Neuronal stem cell (in vitro differentiated cells): ENCODE measurements at regions not wholly inside any gene's neighbourhood (a gene's known extent, or its start where the extent isn't known, plus 50 kb on each side); places are given as distances from the start of the nearest gene placed in this dataset.
A peak's percentile ranks its signal among the peaks of the same experiment; 100 is the strongest.

ENCODE experiments used
- DNase-seq: peaks from one replicate; pipeline ENCODE4 v3.0.0-alpha.2; 2013; ENCODE audit warnings: low spot score
- H2AFZ ChIP-seq: one replicate; pipeline ENCODE4 v1.6.1; 2013; ENCODE audit warnings: mild to moderate bottlenecking, low read length, inconsistent platforms
- H2AK5ac ChIP-seq: 2 replicates; pipeline ENCODE4 v1.6.1; 2013; ENCODE audit warnings: low read depth, mild to moderate bottlenecking, inconsistent platforms, low read length, moderate library complexity, mixed read lengths
- H2BK120ac ChIP-seq: 2 replicates; pipeline ENCODE4 v1.6.1; 2013; ENCODE audit warnings: low read depth, mild to moderate bottlenecking, inconsistent platforms, low read length, moderate library complexity, mixed read lengths
- H2BK12ac ChIP-seq: one replicate; pipeline ENCODE4 v1.6.1; 2013; ENCODE audit warnings: low read length, inconsistent platforms
- H2BK15ac ChIP-seq: 2 replicates; pipeline ENCODE4 v1.6.1; 2013; ENCODE audit warnings: mild to moderate bottlenecking, low read length, inconsistent platforms, mixed read lengths
- H2BK5ac ChIP-seq: one replicate; pipeline ENCODE4 v1.6.1; 2013; ENCODE audit warnings: inconsistent platforms, mild to moderate bottlenecking, low read length, moderate library complexity
- H3K14ac ChIP-seq: one replicate; pipeline ENCODE4 v1.6.1; 2013; ENCODE audit warnings: low read length, inconsistent platforms
- H3K18ac ChIP-seq: 2 replicates; pipeline ENCODE4 v1.6.1; 2013; ENCODE audit warnings: low read length, inconsistent platforms
- H3K23ac ChIP-seq: 2 replicates; pipeline ENCODE4 v1.6.1; 2013; ENCODE audit warnings: low read depth, mild to moderate bottlenecking, mixed read lengths, low read length, inconsistent platforms; ENCODE audit not compliant: poor library complexity
- H3K27ac ChIP-seq: replicated peaks from 3 replicates; pipeline ENCODE4 v1.5.1; 2013; ENCODE audit warnings: low read length, inconsistent platforms
- H3K27me3 ChIP-seq, 3 experiments: 2 replicates each; pipeline ENCODE4 v1.6.1; 2013; ENCODE audit warnings: low read length in 3 of 3, mild to moderate bottlenecking in 2 of 3, inconsistent platforms in 1 of 3, low read depth in 1 of 3, mixed read lengths in 1 of 3, moderate library complexity in 1 of 3; ENCODE audit not compliant: control insufficient read depth in 3 of 3, insufficient read depth in 3 of 3
- H3K36me3 ChIP-seq, 2 donors: replicated peaks in 1 of 2; 2 replicates each; pipeline ENCODE4 v1.6.1; 2013; ENCODE audit warnings: low read length in 2 of 2; ENCODE audit not compliant: control insufficient read depth in 2 of 2, insufficient read depth in 2 of 2
- H3K4ac ChIP-seq: 2 replicates; pipeline ENCODE4 v1.6.1; 2013; ENCODE audit warnings: inconsistent platforms, mild to moderate bottlenecking, low read length, moderate library complexity
- H3K4me1 ChIP-seq, 2 donors: 1 replicate in 1 of 2; 2 replicates in 1 of 2; pipeline ENCODE4 v1.6.1; 2013; ENCODE audit warnings: low read length in 2 of 2, low read depth in 1 of 2; ENCODE audit not compliant: control insufficient read depth in 2 of 2, insufficient read depth in 1 of 2
- H3K4me2 ChIP-seq: one replicate; pipeline ENCODE4 v1.6.1; 2013; ENCODE audit warnings: mild to moderate bottlenecking, low read length, inconsistent platforms; ENCODE audit not compliant: insufficient read depth, poor library complexity, severe bottlenecking
- H3K4me3 ChIP-seq, 2 donors: 2 replicates each; pipeline ENCODE4 v1.5.1; 2013; ENCODE audit warnings: low read length in 2 of 2, mild to moderate bottlenecking in 2 of 2, inconsistent platforms in 1 of 2, moderate library complexity in 1 of 2
- H3K79me1 ChIP-seq: one replicate; pipeline ENCODE4 v1.6.1; 2013; ENCODE audit warnings: low read depth, mild to moderate bottlenecking, inconsistent platforms, low read length, moderate library complexity
- H3K9ac ChIP-seq: one replicate; pipeline ENCODE4 v1.6.1; 2013; ENCODE audit warnings: mild to moderate bottlenecking, low read depth, low read length, inconsistent platforms; ENCODE audit not compliant: poor library complexity
- H3K9me3 ChIP-seq, 2 donors: replicated peaks in 1 of 2; 2 replicates each; pipeline versions ENCODE3 to v1.6.1; 2013; ENCODE audit warnings: low read length in 2 of 2, mild to moderate bottlenecking in 2 of 2, inconsistent platforms in 1 of 2, low read depth in 1 of 2, mixed read lengths in 1 of 2, moderate library complexity in 1 of 2; ENCODE audit not compliant: control insufficient read depth in 2 of 2, insufficient read depth in 1 of 2
- H4K8ac ChIP-seq: one replicate; pipeline ENCODE4 v1.6.1; 2013; ENCODE audit warnings: low read depth, mild to moderate bottlenecking, inconsistent platforms, low read length, moderate library complexity
- H4K91ac ChIP-seq: one replicate; pipeline ENCODE4 v1.6.1; 2013; ENCODE audit warnings: low read length, low read depth, mild to moderate bottlenecking, inconsistent platforms; ENCODE audit not compliant: poor library complexity
- WGBS, 2 donors: extraction: QIAGEN DNeasy Blood & Tissue Kit; methylation state at CpG; one replicate each; pipeline ENCODE4 v1.1.7; 2013; ENCODE audit warnings: missing lambda C conversion rate in 2 of 2, mixed read lengths in 1 of 2; ENCODE audit not compliant: insufficient read length in 2 of 2, insufficient replicate concordance in 1 of 2; ENCODE audit errors: extremely low coverage in 2 of 2; 5-methylcytosine and 5-hydroxymethylcytosine counted together

DNA sequence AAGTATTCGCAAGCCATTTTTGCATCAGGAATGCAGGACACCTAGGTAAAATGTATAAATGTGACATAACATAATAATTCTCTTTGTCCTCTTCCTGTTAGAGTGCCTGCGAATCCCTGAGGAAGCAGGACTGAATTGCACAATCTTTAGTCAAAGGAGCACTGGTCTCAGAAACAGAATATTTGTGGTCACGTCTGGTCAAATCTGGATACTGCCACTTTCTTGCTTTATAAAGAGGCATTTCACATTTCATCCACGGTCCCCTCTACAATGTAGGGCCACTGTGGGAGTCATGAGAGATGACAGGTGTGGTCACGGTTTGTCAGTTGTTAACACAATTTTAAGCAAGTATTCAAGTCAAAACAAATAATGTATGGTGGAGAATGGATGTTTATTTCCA is 564.0 kb downstream of the IRX1 start:
- Histone ChIP-seq H3K27ac (no peak overlapping the region), H3K4me3 (no peak overlapping the region), H3K79me1 (no peaks in the 10 kb centered on the region), H3K36me3 (no peaks in the 10 kb centered on the region), H3K9me3 (no peaks in the 10 kb centered on the region), H3K4me1 (peaks cover 0 to 7% of the 10 kb centered on the region in 2 donors), H2AFZ (peak overlapping the region; percentile 52), H2BK5ac (no peak overlapping the region), H3K4me2 (no peak overlapping the region), H4K8ac (no peak overlapping the region), H3K18ac (no peak overlapping the region), H3K4ac (no peak overlapping the region), H2BK15ac (no peak overlapping the region), H3K23ac (no peak overlapping the region), H3K14ac (no peak overlapping the region), H4K91ac (no peak overlapping the region), H2BK12ac (no peak overlapping the region), H2AK5ac (no peak overlapping the region), H2BK120ac (no peak overlapping the region), H3K27me3 (no peaks in the 10 kb centered on the region), H3K9ac (no peak overlapping the region)
- no CpG with 5 or more reads among the region's 5 CpGs for WGBS, 2 donors
- DNase-seq: no peak

DNA sequence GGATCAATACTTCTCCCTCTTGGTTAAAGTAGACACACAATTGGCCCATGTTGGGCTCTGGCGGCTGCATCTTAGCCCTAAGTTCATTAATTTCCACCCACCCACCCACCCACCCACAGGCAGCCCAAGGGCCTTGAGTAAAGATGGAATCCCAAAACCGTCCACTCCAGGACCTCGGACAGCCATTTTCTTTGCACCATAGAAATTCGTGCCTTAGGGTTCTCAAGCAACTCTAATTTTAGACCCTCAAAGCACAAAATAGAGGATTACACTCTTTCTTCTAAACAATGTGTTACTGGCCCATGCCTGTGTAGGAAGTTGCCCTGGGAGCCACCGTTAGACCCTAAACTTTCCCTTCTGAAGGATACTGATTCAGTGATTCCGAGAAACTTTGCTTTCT is 568.5 kb downstream of the IRX1 start:
- H3K18ac ChIP-seq: no peak overlapping the region
- no peak overlapping the region for H2BK5ac ChIP-seq
- no peaks in the 10 kb centered on the region for H3K36me3 ChIP-seq
- H2BK120ac ChIP-seq: no peak overlapping the region
- no peak overlapping the region for H2AFZ ChIP-seq
- H3K27ac ChIP-seq: no peak overlapping the region
- H4K91ac ChIP-seq: no peak overlapping the region
- H3K4me3 ChIP-seq: no peak overlapping the region
- no peak overlapping the region for H2AK5ac ChIP-seq
- H3K4me1 ChIP-seq: peaks cover 0 to 7% of the 10 kb centered on the region in 2 donors
- H2BK15ac ChIP-seq: no peak overlapping the region
- H3K4me2 ChIP-seq: no peak overlapping the region
- H3K79me1 ChIP-seq: no peaks in the 10 kb centered on the region
- no peak overlapping the region for H3K14ac ChIP-seq
- no peak overlapping the region for H3K9ac ChIP-seq
- WGBS, 2 donors: no CpG with 5 or more reads among the region's 6 CpGs
- DNase-seq: no peak
- no peaks in the 10 kb centered on the region for H3K27me3 ChIP-seq
- H2BK12ac ChIP-seq: no peak overlapping the region
- H3K4ac ChIP-seq: no peak overlapping the region
- no peak overlapping the region for H4K8ac ChIP-seq
- no peaks in the 10 kb centered on the region for H3K9me3 ChIP-seq
- H3K23ac ChIP-seq: no peak overlapping the region

DNA sequence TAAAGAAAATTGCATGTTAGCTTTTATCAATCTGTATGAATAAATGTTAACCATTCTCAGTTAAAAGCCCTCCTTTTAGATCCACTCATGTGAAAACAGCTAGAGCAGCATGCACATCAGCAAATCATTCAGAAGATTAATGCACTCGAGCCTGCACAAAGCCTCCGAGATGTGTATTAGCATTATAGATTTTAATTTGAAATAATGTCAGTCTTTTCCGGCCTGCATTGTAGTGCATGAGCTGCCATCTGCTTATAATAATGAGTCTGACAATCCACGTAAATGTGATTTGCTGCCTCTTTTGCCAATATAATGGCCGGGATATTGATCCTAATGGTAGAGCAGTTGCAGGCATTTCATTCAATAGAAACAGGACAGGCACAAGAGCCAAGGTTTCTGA is 585.1 kb downstream of the IRX1 start:
- Histone ChIP-seq H2BK12ac (no peak overlapping the region), H2AFZ (no peak overlapping the region), H3K36me3 (no peaks in the 10 kb centered on the region), H4K8ac (no peak overlapping the region), H3K4ac (no peak overlapping the region), H3K9me3 (peaks cover 0 to 6% of the 10 kb centered on the region in 2 donors), H2BK120ac (no peak overlapping the region), H3K79me1 (no peaks in the 10 kb centered on the region), H3K14ac (no peak overlapping the region), H3K4me1 (no peaks in the 10 kb centered on the region), H3K4me3 (no peak overlapping the region), H3K27ac (no peak overlapping the region), H4K91ac (no peak overlapping the region), H3K18ac (no peak overlapping the region), H3K27me3 (no peaks in the 10 kb centered on the region), H3K9ac (no peak overlapping the region), H2BK15ac (no peak overlapping the region), H2BK5ac (no peak overlapping the region), H3K4me2 (no peak overlapping the region), H2AK5ac (no peak overlapping the region), H3K23ac (no peak overlapping the region)
- DNase-seq: no peak
- no CpG with 5 or more reads among the region's 5 CpGs for WGBS, 2 donors

DNA sequence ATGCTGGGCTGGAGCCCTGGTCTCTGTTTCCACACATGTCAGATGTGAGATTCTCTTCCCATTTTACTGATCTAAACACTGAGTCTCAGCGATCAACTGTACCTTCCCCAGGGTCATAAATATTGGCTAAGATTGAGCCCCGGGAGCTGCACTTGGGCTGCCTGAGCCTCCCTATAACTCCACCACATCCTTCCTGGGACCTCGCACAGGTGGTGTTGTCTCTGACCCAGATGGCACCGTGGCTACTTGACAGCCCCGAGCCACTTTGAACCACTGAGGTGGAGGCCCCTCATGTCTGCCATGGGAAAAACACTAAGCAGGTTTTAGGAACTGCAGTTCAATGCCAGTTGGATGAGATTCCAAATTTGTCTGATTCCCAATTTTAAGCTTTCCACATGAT is 586.5 kb downstream of the IRX1 start:
- H2BK120ac ChIP-seq: no peak overlapping the region
- H3K14ac ChIP-seq: no peak overlapping the region
- no peaks in the 10 kb centered on the region for H3K4me1 ChIP-seq
- no CpG with 5 or more reads among the region's 5 CpGs for WGBS, 2 donors
- H3K9ac ChIP-seq: peak overlapping the region; percentile 12
- H3K27me3 ChIP-seq: no peaks in the 10 kb centered on the region
- H3K27ac ChIP-seq: no peak overlapping the region
- no peak overlapping the region for H3K18ac ChIP-seq
- H2AFZ ChIP-seq: no peak overlapping the region
- H2AK5ac ChIP-seq: no peak overlapping the region
- no peak for DNase-seq
- H3K4me2 ChIP-seq: no peak overlapping the region
- no peak overlapping the region for H2BK12ac ChIP-seq
- H3K79me1 ChIP-seq: no peaks in the 10 kb centered on the region
- H2BK5ac ChIP-seq: no peak overlapping the region
- H3K23ac ChIP-seq: no peak overlapping the region
- H4K91ac ChIP-seq: no peak overlapping the region
- no peaks in the 10 kb centered on the region for H3K36me3 ChIP-seq
- H3K4me3 ChIP-seq: no peak overlapping the region
- H2BK15ac ChIP-seq: no peak overlapping the region
- no peak overlapping the region for H4K8ac ChIP-seq
- H3K9me3 ChIP-seq: peaks cover 1 to 6% of the 10 kb centered on the region in 2 donors
- H3K4ac ChIP-seq: no peak overlapping the region
